Uterus (tissue), 2 donors: ENCODE measurements at regions not wholly inside any gene's neighbourhood (a gene's known extent, or its start where the extent isn't known, plus 50 kb on each side); places are given as distances from the start of the nearest gene placed in this dataset.

Source experiments
- CTCF ChIP-seq, 4 experiments: fragments of 200-600 bp in 2 of 4; fragments of 450-650 bp in 2 of 4; sonication (generic) in 2 of 4; IDR thresholded peaks; one replicate each; pipeline ENCODE4 v1.5.1; 2016 to 2019; ENCODE audit warnings: antibody characterized with exemption in 4 of 4, mild to moderate bottlenecking in 2 of 4, moderate library complexity in 1 of 4
- POLR2A ChIP-seq, 2 donors: fragments of 450-650 bp; IDR thresholded peaks; one replicate each; pipeline ENCODE4 v1.6.1; 2016; ENCODE audit warnings: antibody characterized with exemption in 2 of 2, mild to moderate bottlenecking in 1 of 2, moderate library complexity in 1 of 2

- TF ChIP-seq CTCF (IDR thresholded peaks at IDR 0.05) (no peak), POLR2A (IDR thresholded peaks at IDR 0.05) (no peak)
Observed at GRCh38 chr3:159850481-159850880, 138.2 kb upstream of the IL12A start.
